Lower leg skin (tissue), 3 donors: ENCODE measurements at regions not wholly inside any gene's neighbourhood (a gene's known extent, or its start where the extent isn't known, plus 50 kb on each side); places are given as distances from the start of the nearest gene placed in this dataset.

Source experiments
- POLR2A ChIP-seq, 2 donors: fragments of 450-650 bp; IDR thresholded peaks; one replicate each; pipeline ENCODE4 v1.6.1; 2016 to 2017; ENCODE audit warnings: antibody characterized with exemption in 2 of 2, mild to moderate bottlenecking in 1 of 2, moderate library complexity in 1 of 2
- TF ChIP-seq, protein P1 (sequence below), 3 donors: fragments of 450-650 bp; IDR thresholded peaks; one replicate each; pipeline ENCODE4 v1.5.1; 2016; ENCODE audit warnings: antibody characterized with exemption in 3 of 3, mild to moderate bottlenecking in 3 of 3, moderate library complexity in 2 of 3

DNA sequence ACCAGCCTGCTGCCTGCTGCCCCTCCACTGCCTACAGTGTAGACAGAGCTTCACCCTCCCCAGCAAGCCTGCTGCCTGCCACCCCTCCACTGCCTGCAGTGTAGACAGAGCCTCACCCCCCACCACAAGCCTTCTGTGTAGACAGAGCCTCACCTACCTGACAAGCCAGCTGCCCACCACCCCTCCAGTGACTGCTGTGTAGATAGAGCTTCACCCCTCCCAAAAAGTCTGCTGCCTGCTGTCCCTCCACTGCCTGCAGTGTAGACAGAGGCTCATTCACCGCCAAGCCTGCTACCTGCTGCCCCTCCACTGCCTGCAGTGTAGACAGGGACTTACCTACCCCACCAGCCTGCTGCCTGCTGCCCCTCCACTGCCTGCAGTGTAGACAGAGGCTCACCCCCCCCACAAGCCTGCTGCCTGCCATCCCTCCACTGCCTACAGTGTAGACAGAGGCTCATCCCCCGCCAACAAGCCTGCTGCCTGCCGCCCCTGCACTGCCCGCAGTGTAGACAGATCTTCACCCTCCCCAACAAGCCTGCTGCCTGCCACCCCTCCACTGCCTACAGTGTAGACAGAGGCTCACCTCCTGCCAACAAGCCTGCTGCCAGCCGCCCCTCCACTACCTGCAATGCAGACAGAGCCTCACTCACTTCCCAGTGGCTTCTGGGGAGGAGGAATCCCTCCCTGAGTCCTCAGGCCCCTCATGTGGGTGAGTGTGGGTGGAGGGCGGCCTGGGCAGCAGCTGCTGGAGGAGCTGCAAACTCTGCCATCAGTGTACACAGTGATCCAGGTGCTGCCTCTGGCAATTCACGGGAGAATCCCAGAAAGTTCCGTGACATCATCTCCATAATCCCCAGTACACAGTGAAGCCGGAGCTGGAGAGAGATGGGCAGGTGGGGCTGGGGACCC is 140.9 kb downstream of the DLL1 start:
- TF ChIP-seq, protein P1, sequence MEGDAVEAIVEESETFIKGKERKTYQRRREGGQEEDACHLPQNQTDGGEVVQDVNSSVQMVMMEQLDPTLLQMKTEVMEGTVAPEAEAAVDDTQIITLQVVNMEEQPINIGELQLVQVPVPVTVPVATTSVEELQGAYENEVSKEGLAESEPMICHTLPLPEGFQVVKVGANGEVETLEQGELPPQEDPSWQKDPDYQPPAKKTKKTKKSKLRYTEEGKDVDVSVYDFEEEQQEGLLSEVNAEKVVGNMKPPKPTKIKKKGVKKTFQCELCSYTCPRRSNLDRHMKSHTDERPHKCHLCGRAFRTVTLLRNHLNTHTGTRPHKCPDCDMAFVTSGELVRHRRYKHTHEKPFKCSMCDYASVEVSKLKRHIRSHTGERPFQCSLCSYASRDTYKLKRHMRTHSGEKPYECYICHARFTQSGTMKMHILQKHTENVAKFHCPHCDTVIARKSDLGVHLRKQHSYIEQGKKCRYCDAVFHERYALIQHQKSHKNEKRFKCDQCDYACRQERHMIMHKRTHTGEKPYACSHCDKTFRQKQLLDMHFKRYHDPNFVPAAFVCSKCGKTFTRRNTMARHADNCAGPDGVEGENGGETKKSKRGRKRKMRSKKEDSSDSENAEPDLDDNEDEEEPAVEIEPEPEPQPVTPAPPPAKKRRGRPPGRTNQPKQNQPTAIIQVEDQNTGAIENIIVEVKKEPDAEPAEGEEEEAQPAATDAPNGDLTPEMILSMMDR (IDR thresholded peaks at IDR 0.05) = no peak
- TF ChIP-seq POLR2A (IDR thresholded peaks at IDR 0.05) = no peak
